GM23248 (cell line): ENCODE measurements at regions not wholly inside any gene's neighbourhood (a gene's known extent, or its start where the extent isn't known, plus 50 kb on each side); places are given as distances from the start of the nearest gene placed in this dataset.
"Not testable (repeated sequence)": the region's sequence is repeated elsewhere in the genome, so short reads cannot be mapped to it uniquely, and the experiment has no call there.

Source experiments
- DNase-seq: peaks from one replicate; pipeline ENCODE4 v3.0.0-alpha.2; 2015
- H2AFZ ChIP-seq: fragments of 200-600 bp; sonication (generic); 2 replicates; pipeline ENCODE4 v1.6.1; 2016; ENCODE audit warnings: antibody characterized with exemption
- H3F3A ChIP-seq: fragments of 200-600 bp; sonication (generic); 2 replicates; pipeline ENCODE4 v1.6.1; 2016; ENCODE audit warnings: mild to moderate bottlenecking, antibody characterized with exemption, mixed run types; ENCODE audit not compliant: insufficient read depth
- H3K27ac ChIP-seq: fragments of 200-600 bp; sonication (generic); 2 replicates; pipeline ENCODE4 v1.5.1; 2016; ENCODE audit warnings: mild to moderate bottlenecking
- H3K27me3 ChIP-seq: fragments of 200-600 bp; sonication (generic); replicated peaks from 2 replicates; pipeline ENCODE4 v1.6.1; 2016; ENCODE audit warnings: mild to moderate bottlenecking; ENCODE audit not compliant: insufficient read depth
- H3K36me3 ChIP-seq: fragments of 200-600 bp; sonication (generic); 2 replicates; pipeline ENCODE4 v1.6.1; 2016; ENCODE audit warnings: low read depth, mild to moderate bottlenecking
- H3K4me1 ChIP-seq: fragments of 200-600 bp; sonication (generic); 2 replicates; pipeline ENCODE4 v1.6.1; 2016; ENCODE audit warnings: mild to moderate bottlenecking; ENCODE audit not compliant: insufficient read depth
- H3K4me2 ChIP-seq: fragments of 200-600 bp; sonication (generic); one replicate; pipeline ENCODE4 v1.6.1; 2016; ENCODE audit warnings: mild to moderate bottlenecking; ENCODE audit not compliant: unreplicated experiment
- H3K4me3 ChIP-seq: fragments of 200-600 bp; sonication (generic); 2 replicates; pipeline ENCODE4 v1.5.1; 2016; ENCODE audit warnings: mild to moderate bottlenecking
- H3K79me2 ChIP-seq: fragments of 200-600 bp; sonication (generic); 2 replicates; pipeline ENCODE4 v1.6.1; 2016; ENCODE audit warnings: mild to moderate bottlenecking; ENCODE audit not compliant: insufficient read depth
- H3K9ac ChIP-seq: fragments of 200-600 bp; sonication (generic); 2 replicates; pipeline ENCODE4 v1.6.1; 2016; ENCODE audit warnings: mild to moderate bottlenecking
- H3K9me2 ChIP-seq: fragments of 200-600 bp; sonication (generic); 2 replicates; pipeline ENCODE4 v1.6.1; 2016; ENCODE audit warnings: mixed run types, mild to moderate bottlenecking, moderate library complexity; ENCODE audit not compliant: insufficient read depth
- H3K9me3 ChIP-seq: fragments of 200-600 bp; sonication (generic); one replicate; pipeline ENCODE4 v1.6.1; 2017; ENCODE audit warnings: low read depth
- H4K20me1 ChIP-seq: fragments of 200-600 bp; sonication (generic); 2 replicates; pipeline ENCODE4 v1.6.0; 2016; ENCODE audit not compliant: insufficient read depth
- EZH2 ChIP-seq: fragments of 200-600 bp; sonication (generic); IDR thresholded peaks from 2 replicates; pipeline ENCODE4 v1.6.1; 2018; ENCODE audit warnings: antibody characterized with exemption, mild to moderate bottlenecking; ENCODE audit not compliant: insufficient read depth, poor library complexity, severe bottlenecking
- EZH2phosphoT487 ChIP-seq: fragments of 200-600 bp; sonication (generic); IDR thresholded peaks from 2 replicates; pipeline ENCODE4 v1.6.1; 2018; ENCODE audit warnings: antibody characterized with exemption, moderate library complexity, mild to moderate bottlenecking, low read depth; ENCODE audit not compliant: insufficient read depth
- WGBS, 2 experiments: methylation state at CpG; one replicate each; pipeline ENCODE4 v1.1.6; 2015 to 2017; ENCODE audit warnings: low lambda C conversion rate in 2 of 2, low coverage in 1 of 2; ENCODE audit errors: missing lambda C conversion rate in 2 of 2; 5-methylcytosine and 5-hydroxymethylcytosine counted together
- in situ Hi-C: fragments of 300-500 bp; cut with MboI; formaldehyde crosslinking; loops from 2 replicates; pipeline ENCODE4 v1.15.0; 2020

GRCh38 chr12:116443821-116444589, 115.2 kb upstream of the MAP1LC3B2 start:
- DNase-seq = no peak
- Histone ChIP-seq H3F3A (no peaks in the 10 kb centered on the region), H3K79me2 (no peaks in the 10 kb centered on the region), H3K4me2 (no peak overlapping the region), H3K9me3 (no peaks in the 10 kb centered on the region), H3K27ac (no peak overlapping the region), H2AFZ (no peak overlapping the region), H3K4me1 (no peaks in the 10 kb centered on the region), H3K4me3 (no peak overlapping the region), H4K20me1 (no peaks in the 10 kb centered on the region), H3K27me3 (no peaks in the 10 kb centered on the region), H3K9ac (no peak overlapping the region), H3K9me2 (no peaks in the 10 kb centered on the region), H3K36me3 (no peaks in the 10 kb centered on the region)
- in situ Hi-C loops = no loop called here
- TF ChIP-seq EZH2 = no peak
- no peak for TF ChIP-seq EZH2phosphoT487
- WGBS, 2 experiments = 73 to 78% methylated on average over 14 to 16 of the region's 16 CpGs

- no peak overlapping the region for H2AFZ ChIP-seq
- no peaks in the 10 kb centered on the region for H4K20me1 ChIP-seq
- 84 to 92% methylated on average over 7 of the region's 7 CpGs for WGBS, 2 experiments
- in situ Hi-C loops = no loop called here
- no peaks in the 10 kb centered on the region for H3K36me3 ChIP-seq
- no peak overlapping the region for H3K4me2 ChIP-seq
- no peaks in the 10 kb centered on the region for H3F3A ChIP-seq
- no peak overlapping the region for H3K9ac ChIP-seq
- TF ChIP-seq EZH2phosphoT487 = no peak
- no peak for TF ChIP-seq EZH2
- no peaks in the 10 kb centered on the region for H3K79me2 ChIP-seq
- no peak overlapping the region for H3K27ac ChIP-seq
- H3K9me3 ChIP-seq = no peaks in the 10 kb centered on the region
- no peak overlapping the region for H3K4me3 ChIP-seq
- H3K27me3 ChIP-seq = no peaks in the 10 kb centered on the region
- DNase-seq = no peak
- no peaks in the 10 kb centered on the region for H3K9me2 ChIP-seq
- H3K4me1 ChIP-seq = no peaks in the 10 kb centered on the region
Measured at GRCh38 chr12:116444590-116444943, 114.6 kb upstream of the MAP1LC3B2 start.

DNA sequence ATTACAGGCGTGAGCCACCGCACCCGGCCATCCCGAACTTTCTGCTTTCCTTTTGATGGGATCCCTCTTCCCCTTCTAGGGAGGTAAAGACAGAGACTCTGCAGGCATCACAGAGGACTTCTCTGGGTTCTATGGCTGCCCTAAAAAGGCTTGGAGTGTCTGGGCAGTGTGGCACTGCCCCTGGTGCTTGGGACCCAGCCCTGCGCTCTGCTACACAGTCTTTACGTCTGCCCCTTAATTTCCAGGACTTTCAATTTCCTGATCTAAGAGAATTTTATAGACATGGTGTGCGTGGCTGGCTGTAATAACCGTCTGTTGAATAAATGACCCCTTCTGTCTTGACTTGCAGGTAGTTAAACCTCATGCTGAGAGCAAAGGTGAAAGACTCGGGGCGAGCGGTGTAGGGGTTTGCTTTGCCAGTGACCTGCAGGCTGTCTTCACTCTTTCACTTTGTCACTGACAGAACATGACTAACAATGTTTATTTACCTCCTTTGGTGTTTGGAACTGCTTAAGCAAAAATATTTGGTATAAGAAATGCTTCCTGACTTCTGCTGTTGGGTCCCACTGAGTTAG, 110.9 kb upstream of the MAP1LC3B2 start:
- 91 to 92% methylated on average over 11 of the region's 11 CpGs for WGBS, 2 experiments
- Histone ChIP-seq H3K27ac (no peak overlapping the region), H3K4me3 (no peak overlapping the region), H3K79me2 (no peaks in the 10 kb centered on the region), H3K9me3 (no peaks in the 10 kb centered on the region), H3K36me3 (no peaks in the 10 kb centered on the region), H3F3A (no peaks in the 10 kb centered on the region), H3K4me1 (no peaks in the 10 kb centered on the region), H3K9me2 (no peaks in the 10 kb centered on the region), H4K20me1 (no peaks in the 10 kb centered on the region), H3K4me2 (no peak overlapping the region), H2AFZ (no peak overlapping the region), H3K27me3 (no peaks in the 10 kb centered on the region), H3K9ac (no peak overlapping the region)
- DNase-seq = no peak
- TF ChIP-seq EZH2 = no peak
- TF ChIP-seq EZH2phosphoT487 = no peak
- in situ Hi-C loops = no loop called here

- H3F3A ChIP-seq = peaks cover 9% of the 10 kb centered on the region
- no peaks in the 10 kb centered on the region for H4K20me1 ChIP-seq
- no peaks in the 10 kb centered on the region for H3K9me3 ChIP-seq
- no peak overlapping the region for H2AFZ ChIP-seq
- no peaks in the 10 kb centered on the region for H3K79me2 ChIP-seq
- in situ Hi-C loops = no loop called here
- H3K4me3 ChIP-seq = no peak overlapping the region
- H3K36me3 ChIP-seq = no peaks in the 10 kb centered on the region
- no peak for DNase-seq
- TF ChIP-seq EZH2phosphoT487 (no peak), EZH2 (no peak)
- no peak overlapping the region for H3K4me2 ChIP-seq
- 91 to 96% methylated on average over 3 of the region's 3 CpGs for WGBS, 2 experiments
- H3K9ac ChIP-seq = no peak overlapping the region
- no peaks in the 10 kb centered on the region for H3K27me3 ChIP-seq
- H3K4me1 ChIP-seq = peaks cover 10% of the 10 kb centered on the region
- no peak overlapping the region for H3K27ac ChIP-seq
- H3K9me2 ChIP-seq = no peaks in the 10 kb centered on the region
Measured at GRCh38 chr12:116450406-116450910, 108.7 kb upstream of the MAP1LC3B2 start.

DNA sequence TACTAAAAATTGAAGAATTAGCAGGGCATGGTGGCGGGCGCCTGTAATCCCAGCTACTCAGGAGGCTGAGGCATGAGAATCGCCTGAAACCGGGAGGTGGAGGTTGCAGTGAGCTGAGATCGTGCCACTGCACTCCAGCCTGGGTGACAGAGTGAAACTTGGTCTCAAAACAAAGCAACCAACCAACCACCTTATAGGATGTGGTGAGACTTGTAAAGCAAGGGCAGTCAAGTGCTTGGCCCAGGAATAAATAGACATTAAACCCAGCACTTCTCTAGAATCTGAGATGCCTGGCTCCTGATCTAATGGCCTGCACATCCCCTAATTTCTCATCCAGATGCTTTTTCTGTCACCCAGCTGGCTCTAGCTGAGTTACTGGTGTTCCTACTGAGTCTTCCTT, 106.2 kb upstream of the MAP1LC3B2 start:
- H3K9me3 ChIP-seq, H4K20me1 ChIP-seq, H3K27ac ChIP-seq, DNase-seq, H2AFZ ChIP-seq, H3K27me3 ChIP-seq, H3K36me3 ChIP-seq, H3K79me2 ChIP-seq, H3K4me2 ChIP-seq, in situ Hi-C loops, H3K9me2 ChIP-seq, H3K9ac ChIP-seq, H3K4me3 ChIP-seq: not testable (repeated sequence)
- Histone ChIP-seq H3K4me1 (peaks cover 24% of the 10 kb centered on the region), H3F3A (peaks cover 16% of the 10 kb centered on the region)
- 98 to 100% methylated on average over 5 of the region's 5 CpGs for WGBS, 2 experiments
